Ishikawa (cell line): ENCODE measurements at regions not wholly inside any gene's neighbourhood (a gene's known extent, or its start where the extent isn't known, plus 50 kb on each side); places are given as distances from the start of the nearest gene placed in this dataset.

ENCODE experiments used
- CREB1 ChIP-seq: IDR thresholded peaks from 2 replicates; pipeline ENCODE4 v1.6.1; 2012; ENCODE audit warnings: low read depth
- EGR1 ChIP-seq: IDR thresholded peaks from 2 replicates; pipeline ENCODE4 v1.6.1; 2012
- EP300 ChIP-seq: IDR thresholded peaks from 2 replicates; pipeline ENCODE4 v1.6.1; 2012; ENCODE audit warnings: borderline replicate concordance
- FOXM1 ChIP-seq: IDR thresholded peaks from 2 replicates; pipeline ENCODE4 v1.6.1; 2012; ENCODE audit warnings: low read depth, borderline replicate concordance
- MAX ChIP-seq: IDR thresholded peaks from 2 replicates; pipeline ENCODE4 v1.6.1; 2012
- NFIC ChIP-seq: IDR thresholded peaks from 2 replicates; pipeline ENCODE4 v1.6.1; 2012
- RAD21 ChIP-seq: IDR thresholded peaks from 2 replicates; pipeline ENCODE4 v1.6.1; 2012; ENCODE audit warnings: low read depth
- REST ChIP-seq: IDR thresholded peaks from 2 replicates; pipeline ENCODE4 v1.6.1; 2012; ENCODE audit warnings: low read depth, mild to moderate bottlenecking
- TAF1 ChIP-seq: IDR thresholded peaks from 2 replicates; pipeline ENCODE4 v1.6.1; 2012; ENCODE audit warnings: low read depth, mild to moderate bottlenecking
- TCF12 ChIP-seq: IDR thresholded peaks from 2 replicates; pipeline ENCODE4 v1.6.1; 2012; ENCODE audit warnings: low read depth
- TEAD4 ChIP-seq: IDR thresholded peaks from 2 replicates; pipeline ENCODE4 v1.6.1; 2012
- USF1 ChIP-seq: IDR thresholded peaks from 2 replicates; pipeline ENCODE4 v1.6.1; 2012
- YY1 ChIP-seq: IDR thresholded peaks from 2 replicates; pipeline ENCODE4 v1.6.1; 2012; ENCODE audit warnings: low read depth
- ZBTB7A ChIP-seq: IDR thresholded peaks from 2 replicates; pipeline ENCODE4 v1.6.1; 2012; ENCODE audit warnings: low read depth

GRCh38 chr7:46960970-46961369 is 620.9 kb downstream of the TNS3 start:
- TF ChIP-seq TAF1 (no peak), YY1 (no peak), RAD21 (no peak), MAX (no peak), EP300 (no peak), CREB1 (no peak), ZBTB7A (no peak), NFIC (no peak), EGR1 (no peak), REST (no peak), TCF12 (no peak), USF1 (no peak), FOXM1 (no peak), TEAD4 (no peak)
